ENCODE measurements at regions not wholly inside any gene's neighbourhood (a gene's known extent, or its start where the extent isn't known, plus 50 kb on each side); places are given as distances from the start of the nearest gene placed in this dataset.

DNA sequence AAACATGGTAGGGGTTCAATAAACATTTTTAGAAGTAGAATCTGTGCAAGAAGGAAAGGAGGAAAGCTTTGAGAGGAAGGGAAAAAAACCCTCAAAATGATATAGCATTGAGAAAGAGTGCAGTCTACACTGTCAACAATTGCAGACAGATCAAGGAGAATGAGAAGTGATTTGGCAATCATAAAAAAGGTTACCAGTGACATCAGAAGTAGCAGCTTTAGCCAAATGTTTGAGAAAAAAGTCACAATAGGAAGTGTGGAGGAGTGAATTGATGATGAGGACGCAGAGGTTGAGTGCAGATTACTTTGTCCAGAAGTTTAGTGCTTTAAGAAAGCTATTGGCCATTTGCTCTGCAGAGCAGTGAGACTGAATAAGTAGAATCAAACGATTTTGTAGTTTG lies 155.0 kb downstream of the GJA1 start:
- DNase-seq (ENCODE audit: extremely low spot score): no peak
- peaks cover 0 to 61% (median 41%) of the 10 kb centered on the region in 4 donors for H3K4me1 ChIP-seq
- H3K36me3 ChIP-seq: no peaks in the 10 kb centered on the region
- intact Hi-C loops (cut with DNase I): loop anchor here (5.0 kb wide), 1 partner anchor 153 kb away; the partner anchor contains the start of gene GJA1
- TF ChIP-seq POLR2AphosphoS5 (IDR thresholded peaks at IDR 0.05) (no peak), EP300 (IDR thresholded peaks at IDR 0.05) (no peak), POLR2A (IDR thresholded peaks at IDR 0.05; ENCODE audit: low read depth) (no peak)
- TF ChIP-seq, protein P1, sequence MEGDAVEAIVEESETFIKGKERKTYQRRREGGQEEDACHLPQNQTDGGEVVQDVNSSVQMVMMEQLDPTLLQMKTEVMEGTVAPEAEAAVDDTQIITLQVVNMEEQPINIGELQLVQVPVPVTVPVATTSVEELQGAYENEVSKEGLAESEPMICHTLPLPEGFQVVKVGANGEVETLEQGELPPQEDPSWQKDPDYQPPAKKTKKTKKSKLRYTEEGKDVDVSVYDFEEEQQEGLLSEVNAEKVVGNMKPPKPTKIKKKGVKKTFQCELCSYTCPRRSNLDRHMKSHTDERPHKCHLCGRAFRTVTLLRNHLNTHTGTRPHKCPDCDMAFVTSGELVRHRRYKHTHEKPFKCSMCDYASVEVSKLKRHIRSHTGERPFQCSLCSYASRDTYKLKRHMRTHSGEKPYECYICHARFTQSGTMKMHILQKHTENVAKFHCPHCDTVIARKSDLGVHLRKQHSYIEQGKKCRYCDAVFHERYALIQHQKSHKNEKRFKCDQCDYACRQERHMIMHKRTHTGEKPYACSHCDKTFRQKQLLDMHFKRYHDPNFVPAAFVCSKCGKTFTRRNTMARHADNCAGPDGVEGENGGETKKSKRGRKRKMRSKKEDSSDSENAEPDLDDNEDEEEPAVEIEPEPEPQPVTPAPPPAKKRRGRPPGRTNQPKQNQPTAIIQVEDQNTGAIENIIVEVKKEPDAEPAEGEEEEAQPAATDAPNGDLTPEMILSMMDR (IDR thresholded peaks at IDR 0.05): no peak
- no peaks in the 10 kb centered on the region for H3K9me3 ChIP-seq
- H3K27me3 ChIP-seq: no peaks in the 10 kb centered on the region
- peak overlapping the region in 1 of 4 donors; percentile 26 for H3K27ac ChIP-seq (replicated peaks in 1 of 4)
- no peak overlapping the region for H3K4me3 ChIP-seq
- 28% methylated on average over 2 of the region's 2 CpGs for WGBS

DNA sequence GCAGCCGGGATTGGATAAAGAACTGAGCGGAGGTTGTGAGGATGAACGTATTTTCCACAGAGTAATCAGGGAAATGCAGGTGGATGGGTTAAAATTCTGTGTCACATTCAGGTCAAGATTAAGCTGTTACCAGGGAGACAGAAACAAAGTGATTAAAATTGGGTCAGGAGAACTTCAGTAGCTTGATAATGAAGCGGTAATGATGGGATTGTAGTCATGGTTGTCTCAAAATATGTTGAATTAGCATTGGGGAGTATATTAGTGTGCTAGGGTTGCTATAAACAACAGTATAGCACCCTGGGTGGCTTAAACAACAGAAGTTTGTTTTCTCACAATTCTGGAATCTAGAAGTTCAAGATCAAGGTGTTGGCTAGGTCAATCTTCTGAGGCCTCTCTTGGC lies 155.5 kb downstream of the GJA1 start:
- no peak for DNase-seq (ENCODE audit: extremely low spot score)
- Histone ChIP-seq H3K9me3 (no peaks in the 10 kb centered on the region), H3K27ac (replicated peaks in 1 of 4) (no peak overlapping the region), H3K4me1 (peaks cover 0 to 60% (median 40%) of the 10 kb centered on the region in 4 donors), H3K36me3 (no peaks in the 10 kb centered on the region), H3K4me3 (no peak overlapping the region), H3K27me3 (no peaks in the 10 kb centered on the region)
- intact Hi-C loops (cut with DNase I): loop anchor here (5.0 kb wide), 1 partner anchor 154 kb away; the partner anchor contains the start of gene GJA1
- TF ChIP-seq POLR2A (IDR thresholded peaks at IDR 0.05; ENCODE audit: low read depth): no peak
- WGBS: 77% methylated on average over 4 of the region's 4 CpGs

DNA sequence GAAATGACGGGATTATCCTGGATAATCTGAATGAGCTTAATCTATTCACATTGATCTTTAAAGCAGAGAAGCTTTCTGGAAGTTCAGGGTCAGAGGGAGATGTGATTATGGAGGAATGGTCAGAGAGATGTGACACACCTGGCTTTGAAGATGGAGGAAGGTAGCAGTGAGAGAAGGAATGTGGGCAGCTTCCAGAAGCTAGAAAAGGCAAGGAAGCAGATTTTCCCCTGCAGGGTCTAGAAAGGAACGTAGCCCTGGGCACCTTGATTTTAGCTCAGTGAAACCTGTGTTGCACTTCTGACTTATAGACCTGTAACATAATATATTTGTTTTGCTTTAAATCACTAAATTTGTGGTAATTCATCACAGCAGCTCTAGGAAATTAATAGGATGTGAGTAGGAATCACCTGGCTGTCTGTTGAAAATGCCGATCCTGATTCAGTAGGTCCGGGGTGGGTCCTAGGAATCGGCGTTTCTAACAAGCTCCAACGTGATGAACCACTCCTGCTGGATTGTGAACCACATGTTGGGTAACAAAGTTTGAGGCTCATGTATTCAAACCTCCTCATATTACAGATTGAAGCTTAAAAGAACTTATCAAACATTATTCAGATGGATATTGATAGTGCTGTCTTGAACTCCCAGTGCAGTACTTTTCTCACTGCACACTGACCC lies 157.0 kb downstream of the GJA1 start:
- WGBS: 87% methylated on average over 7 of the region's 7 CpGs
- Histone ChIP-seq H3K4me1 (peaks cover 0 to 46% (median 27%) of the 10 kb centered on the region in 4 donors), H3K27ac (replicated peaks in 1 of 4) (peak overlapping the region in 2 of 4 donors; percentile 33 to 65), H3K9me3 (no peaks in the 10 kb centered on the region), H3K27me3 (no peaks in the 10 kb centered on the region), H3K36me3 (no peaks in the 10 kb centered on the region), H3K4me3 (no peak overlapping the region)
- intact Hi-C loops (cut with DNase I): loop anchor here (5.0 kb wide), 1 partner anchor 155 kb away; the partner anchor contains the start of gene GJA1
- TF ChIP-seq POLR2AphosphoS5 (IDR thresholded peaks at IDR 0.05): no peak
- TF ChIP-seq EP300 (IDR thresholded peaks at IDR 0.05): no peak
- TF ChIP-seq POLR2A (IDR thresholded peaks at IDR 0.05; ENCODE audit: low read depth): no peak
- TF ChIP-seq, protein P1 (IDR thresholded peaks at IDR 0.05): no peak
- no peak for DNase-seq (ENCODE audit: extremely low spot score)

DNA sequence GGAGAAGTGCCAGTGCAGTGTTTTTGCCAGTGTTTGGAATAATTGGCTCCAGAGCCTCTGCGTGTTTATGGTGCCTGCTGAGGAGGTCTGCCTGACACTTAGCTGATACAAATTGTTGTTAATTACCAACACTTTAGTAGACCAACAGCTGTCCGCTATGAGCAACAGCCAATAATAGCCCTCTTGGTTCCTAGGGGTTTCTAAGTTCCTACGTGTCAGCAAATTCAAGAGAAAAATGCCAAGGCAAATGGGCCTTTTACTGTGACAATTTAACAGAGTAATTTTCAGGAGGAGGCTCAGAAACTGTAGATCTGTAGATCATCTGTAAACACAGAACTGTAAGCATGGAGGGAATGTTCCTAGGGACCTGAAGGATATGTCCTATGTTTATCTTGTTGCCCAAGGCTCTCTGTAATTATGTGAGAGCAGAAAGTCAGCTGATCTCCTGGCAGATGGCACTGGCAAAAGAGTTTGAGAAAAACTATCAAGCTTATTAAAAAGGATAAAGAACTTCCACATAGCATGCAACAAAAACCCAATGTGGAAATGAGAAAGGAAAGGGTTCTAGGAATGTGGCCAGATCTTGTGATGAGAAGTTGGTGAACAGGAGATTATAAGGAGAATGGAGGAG lies 157.7 kb downstream of the GJA1 start:
- TF ChIP-seq POLR2AphosphoS5 (IDR thresholded peaks at IDR 0.05) (peak in 1 of 2 donors; percentile 36), POLR2A (IDR thresholded peaks at IDR 0.05; ENCODE audit: low read depth) (no peak), EP300 (IDR thresholded peaks at IDR 0.05) (peak; percentile 42)
- Histone ChIP-seq H3K27ac (replicated peaks in 1 of 4) (peak overlapping the region; percentile 33 to 65 (median 60)), H3K9me3 (no peaks in the 10 kb centered on the region), H3K4me1 (peaks cover 0 to 43% (median 22%) of the 10 kb centered on the region in 4 donors), H3K4me3 (no peak overlapping the region), H3K27me3 (no peaks in the 10 kb centered on the region), H3K36me3 (no peaks in the 10 kb centered on the region)
- no peak for DNase-seq (ENCODE audit: extremely low spot score)
- intact Hi-C loops (cut with DNase I): loop anchor here (5.0 kb wide), 1 partner anchor 156 kb away; the partner anchor contains the start of gene GJA1
- 66% methylated on average over 3 of the region's 3 CpGs for WGBS

DNA sequence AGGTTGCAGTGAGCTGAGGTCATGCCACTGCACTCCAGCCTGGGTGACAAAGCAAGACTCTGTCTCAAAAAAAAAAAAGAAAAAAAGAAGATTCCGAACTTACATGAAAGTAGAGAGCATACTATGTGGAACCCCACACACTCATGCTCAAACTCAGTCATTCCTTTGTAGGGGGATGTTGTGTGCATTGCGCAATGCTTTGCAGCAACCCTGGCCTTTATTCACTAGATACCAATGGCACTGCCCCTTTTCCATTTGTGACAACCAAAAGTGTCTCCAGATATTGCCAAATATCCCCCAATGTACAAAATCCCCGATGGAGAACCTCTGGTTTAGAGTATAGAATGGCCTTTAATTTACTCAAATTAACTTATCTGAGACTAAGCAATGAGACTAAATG lies 158.6 kb downstream of the GJA1 start:
- Histone ChIP-seq H3K36me3 (no peaks in the 10 kb centered on the region), H3K27ac (replicated peaks in 1 of 4) (peak overlapping the region in 3 of 4 donors; percentile 33 to 65 (median 55)), H3K4me3 (no peak overlapping the region), H3K27me3 (no peaks in the 10 kb centered on the region), H3K4me1 (peaks cover 0 to 40% (median 21%) of the 10 kb centered on the region in 4 donors), H3K9me3 (no peaks in the 10 kb centered on the region)
- WGBS: 97% methylated on average over 3 of the region's 3 CpGs
- intact Hi-C loops (cut with DNase I): loop anchor here (5.0 kb wide), 1 partner anchor 157 kb away; the partner anchor contains the start of gene GJA1
- TF ChIP-seq EP300 (IDR thresholded peaks at IDR 0.05) (no peak), POLR2A (IDR thresholded peaks at IDR 0.05; ENCODE audit: low read depth) (no peak), POLR2AphosphoS5 (IDR thresholded peaks at IDR 0.05) (no peak)
- TF ChIP-seq, protein P1 (IDR thresholded peaks at IDR 0.05): no peak
- no peak for DNase-seq (ENCODE audit: extremely low spot score)
